ENCODE measurements at regions not wholly inside any gene's neighbourhood (a gene's known extent, or its start where the extent isn't known, plus 50 kb on each side); places are given as distances from the start of the nearest gene placed in this dataset.

GRCh38 chr16:87057211-87057881 is 259.8 kb downstream of the C16orf95 start:
- TF ChIP-seq, protein P1, sequence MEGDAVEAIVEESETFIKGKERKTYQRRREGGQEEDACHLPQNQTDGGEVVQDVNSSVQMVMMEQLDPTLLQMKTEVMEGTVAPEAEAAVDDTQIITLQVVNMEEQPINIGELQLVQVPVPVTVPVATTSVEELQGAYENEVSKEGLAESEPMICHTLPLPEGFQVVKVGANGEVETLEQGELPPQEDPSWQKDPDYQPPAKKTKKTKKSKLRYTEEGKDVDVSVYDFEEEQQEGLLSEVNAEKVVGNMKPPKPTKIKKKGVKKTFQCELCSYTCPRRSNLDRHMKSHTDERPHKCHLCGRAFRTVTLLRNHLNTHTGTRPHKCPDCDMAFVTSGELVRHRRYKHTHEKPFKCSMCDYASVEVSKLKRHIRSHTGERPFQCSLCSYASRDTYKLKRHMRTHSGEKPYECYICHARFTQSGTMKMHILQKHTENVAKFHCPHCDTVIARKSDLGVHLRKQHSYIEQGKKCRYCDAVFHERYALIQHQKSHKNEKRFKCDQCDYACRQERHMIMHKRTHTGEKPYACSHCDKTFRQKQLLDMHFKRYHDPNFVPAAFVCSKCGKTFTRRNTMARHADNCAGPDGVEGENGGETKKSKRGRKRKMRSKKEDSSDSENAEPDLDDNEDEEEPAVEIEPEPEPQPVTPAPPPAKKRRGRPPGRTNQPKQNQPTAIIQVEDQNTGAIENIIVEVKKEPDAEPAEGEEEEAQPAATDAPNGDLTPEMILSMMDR (IDR thresholded peaks at IDR 0.05) = no peak
- no peak for TF ChIP-seq EP300 (IDR thresholded peaks at IDR 0.05)

Measured in ovary (tissue), 3 donors.